RWPE1 (cell line): ENCODE measurements at regions not wholly inside any gene's neighbourhood (a gene's known extent, or its start where the extent isn't known, plus 50 kb on each side); places are given as distances from the start of the nearest gene placed in this dataset.

ENCODE experiments used
- CTCF ChIA-PET: fragments of 350-600 bp; sonication (Branson Sonifier 250); formaldehyde crosslinking; extraction: SDS; loops from one replicate; lab custom pipeline; 2021; lab: Yijun Ruan, JAX
- POLR2A ChIA-PET: fragments of 400-600 bp; formaldehyde crosslinking; extraction: SDS; loops from one replicate; lab custom pipeline; 2020; ENCODE audit warnings: antibody characterized with exemption; ENCODE audit not compliant: low non-redundant PET; lab: Yijun Ruan, JAX
- DNase-seq: peaks from one replicate; pipeline ENCODE4 v3.0.0; 2012; ENCODE audit warnings: low spot score
- H3K27ac ChIP-seq: fragments of 450-650 bp; 2 replicates; pipeline ENCODE4 v1.5.1; 2017
- TF ChIP-seq, protein P1 (sequence below): fragments of 450-650 bp; conservative IDR thresholded peaks from 2 replicates; pipeline ENCODE4 v1.5.1; 2017; ENCODE audit warnings: low read depth, mild to moderate bottlenecking

DNA sequence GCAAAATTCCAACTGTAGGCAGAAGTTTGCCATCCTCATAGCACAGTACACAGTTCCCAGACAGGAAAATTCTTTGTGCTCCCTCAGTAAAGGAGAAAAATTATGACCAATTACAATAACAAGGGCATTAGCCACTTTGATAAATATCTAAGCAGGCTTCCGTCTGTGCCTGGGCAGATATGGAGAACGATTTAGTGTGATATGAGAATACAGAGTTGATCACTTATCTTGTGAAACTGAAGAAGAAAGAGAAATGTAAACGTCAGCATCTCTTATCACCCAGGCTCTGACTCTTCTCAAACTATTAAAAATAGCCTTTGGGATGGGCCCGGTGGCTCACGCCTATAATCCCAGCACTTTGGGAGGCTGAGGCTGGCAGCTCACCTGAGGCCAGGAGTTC is 54.5 kb upstream of the TIAM1 start:
- CTCF ChIA-PET = no interaction called here
- TF ChIP-seq, protein P1, sequence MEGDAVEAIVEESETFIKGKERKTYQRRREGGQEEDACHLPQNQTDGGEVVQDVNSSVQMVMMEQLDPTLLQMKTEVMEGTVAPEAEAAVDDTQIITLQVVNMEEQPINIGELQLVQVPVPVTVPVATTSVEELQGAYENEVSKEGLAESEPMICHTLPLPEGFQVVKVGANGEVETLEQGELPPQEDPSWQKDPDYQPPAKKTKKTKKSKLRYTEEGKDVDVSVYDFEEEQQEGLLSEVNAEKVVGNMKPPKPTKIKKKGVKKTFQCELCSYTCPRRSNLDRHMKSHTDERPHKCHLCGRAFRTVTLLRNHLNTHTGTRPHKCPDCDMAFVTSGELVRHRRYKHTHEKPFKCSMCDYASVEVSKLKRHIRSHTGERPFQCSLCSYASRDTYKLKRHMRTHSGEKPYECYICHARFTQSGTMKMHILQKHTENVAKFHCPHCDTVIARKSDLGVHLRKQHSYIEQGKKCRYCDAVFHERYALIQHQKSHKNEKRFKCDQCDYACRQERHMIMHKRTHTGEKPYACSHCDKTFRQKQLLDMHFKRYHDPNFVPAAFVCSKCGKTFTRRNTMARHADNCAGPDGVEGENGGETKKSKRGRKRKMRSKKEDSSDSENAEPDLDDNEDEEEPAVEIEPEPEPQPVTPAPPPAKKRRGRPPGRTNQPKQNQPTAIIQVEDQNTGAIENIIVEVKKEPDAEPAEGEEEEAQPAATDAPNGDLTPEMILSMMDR = no peak
- no peak overlapping the region for H3K27ac ChIP-seq
- POLR2A ChIA-PET = no interaction called here
- no peak for DNase-seq

DNA sequence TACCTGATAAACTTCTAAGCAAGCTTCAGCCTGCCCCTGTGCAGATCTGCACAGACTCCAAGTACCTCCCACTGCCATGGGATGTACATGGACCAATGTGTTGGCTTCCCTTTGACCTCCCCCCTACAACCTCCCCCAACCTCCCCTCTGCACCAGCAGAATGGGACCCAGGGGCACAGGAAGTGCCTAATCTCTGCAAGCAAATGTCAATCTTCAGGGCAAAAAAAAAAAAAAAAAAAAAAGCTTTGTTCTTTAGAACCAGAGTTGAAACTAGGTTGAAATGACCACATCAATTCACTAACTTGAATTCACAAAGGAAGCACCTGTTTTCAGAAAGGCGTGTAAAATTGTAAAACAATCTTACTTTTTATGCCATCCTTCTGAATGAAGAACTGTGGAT is 53.9 kb upstream of the TIAM1 start:
- ChIA-PET CTCF (interaction anchor here (0.5 kb wide), 1 partner anchor 468 kb away, joined by 3 read pairs; no protein-coding TSS in a partner anchor), POLR2A (no interaction called here)
- DNase-seq = no peak
- no peak overlapping the region for H3K27ac ChIP-seq
- TF ChIP-seq, protein P1 = no peak

DNA sequence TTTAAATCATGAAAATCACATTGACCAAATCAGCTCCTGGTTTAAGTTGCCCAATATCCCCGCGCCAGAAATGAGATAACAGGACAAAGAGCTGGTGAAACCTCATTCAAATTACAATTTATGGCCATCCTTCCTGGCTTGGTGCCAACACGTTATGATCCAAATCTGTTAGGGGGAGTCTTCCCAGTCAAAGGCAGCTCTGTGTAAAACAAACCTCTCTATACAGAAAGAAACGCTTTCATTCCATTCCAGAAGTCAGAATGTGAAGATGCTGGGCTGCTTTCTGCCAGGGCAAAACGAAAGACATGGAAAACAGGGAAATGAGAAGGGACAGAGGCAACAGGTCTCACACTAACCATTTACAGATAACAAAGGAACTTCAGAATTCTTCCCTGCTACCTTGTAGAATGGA is 53.5 kb upstream of the TIAM1 start:
- H3K27ac ChIP-seq = no peak overlapping the region
- POLR2A ChIA-PET = no interaction called here
- TF ChIP-seq, protein P1 = no peak

DNA sequence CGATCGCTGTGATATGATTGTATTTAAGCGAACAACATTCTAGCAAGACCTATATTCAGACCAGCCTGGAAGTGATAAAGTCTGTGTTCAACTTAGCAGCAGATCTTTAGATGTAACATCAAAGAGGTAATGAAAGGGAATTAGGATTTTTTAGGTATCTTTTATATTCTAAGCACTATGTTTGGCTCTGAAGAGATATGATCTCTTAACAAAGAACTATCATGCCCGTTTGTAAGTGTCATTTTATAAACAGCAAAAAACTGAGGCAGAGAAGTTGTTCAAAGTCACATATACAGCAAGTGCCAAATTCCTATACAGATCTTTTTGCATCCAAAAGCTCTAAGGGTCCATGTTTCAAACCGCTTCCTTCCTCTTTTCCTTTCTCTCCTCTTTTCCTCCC is 53.0 kb upstream of the TIAM1 start:
- TF ChIP-seq, protein P1 = no peak
- no peak for DNase-seq
- CTCF ChIA-PET = no interaction called here
- POLR2A ChIA-PET = no interaction called here
- no peak overlapping the region for H3K27ac ChIP-seq

More for the DNA sequence above, 53.5 kb upstream of the TIAM1 start:
- no peak for DNase-seq
- CTCF ChIA-PET = interaction anchor here (0.5 kb wide), 1 partner anchor 468 kb away, joined by 3 read pairs; no protein-coding TSS in a partner anchor

DNA sequence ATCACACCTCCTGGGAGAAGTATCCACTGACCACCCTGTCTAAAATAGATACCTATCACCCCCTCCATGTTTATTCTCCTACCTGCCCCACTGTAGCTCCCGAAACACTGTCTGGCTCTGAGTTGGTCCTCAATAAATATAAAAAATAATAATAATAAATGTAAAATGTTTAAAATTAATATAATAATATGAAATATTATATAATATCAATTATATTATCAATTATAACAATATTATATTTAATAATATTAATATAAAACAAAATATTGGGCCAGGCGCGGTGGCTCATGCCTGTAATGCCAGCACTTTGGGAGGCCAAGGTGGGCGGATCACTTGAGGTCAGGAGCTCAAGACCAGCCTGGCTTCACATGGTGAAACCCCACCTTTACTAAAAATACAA is 52.3 kb upstream of the TIAM1 start:
- TF ChIP-seq, protein P1 = no peak
- ChIA-PET POLR2A (no interaction called here), CTCF (interaction anchor here (0.6 kb wide), 1 partner anchor 203 kb away, joined by 3 read pairs; no protein-coding TSS in a partner anchor)
- DNase-seq = no peak
- H3K27ac ChIP-seq = no peak overlapping the region

DNA sequence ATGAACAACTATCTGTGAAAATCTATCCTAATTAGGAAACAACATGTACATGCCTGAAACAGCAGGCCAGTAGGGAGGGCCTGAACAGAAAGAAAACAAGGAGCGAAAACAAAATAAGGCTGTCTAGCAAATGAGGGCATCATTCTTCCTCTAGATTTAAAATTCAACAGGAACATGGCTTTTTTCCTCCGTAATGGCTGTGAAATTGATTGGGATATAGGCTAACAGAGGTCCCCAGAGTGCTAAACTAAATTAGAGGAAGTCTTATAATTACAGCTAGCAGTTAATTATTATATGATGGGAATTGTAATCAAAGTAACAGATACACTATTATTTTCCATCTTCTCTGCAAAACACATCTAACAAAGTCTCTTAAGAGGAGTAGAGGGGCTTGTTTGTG is 51.7 kb upstream of the TIAM1 start:
- no peak for DNase-seq
- TF ChIP-seq, protein P1 = no peak
- H3K27ac ChIP-seq = no peak overlapping the region
- POLR2A ChIA-PET = no interaction called here
- CTCF ChIA-PET = interaction anchor here (0.6 kb wide), 2 partner anchors 204 to 253 kb away, joined by 3 read pairs; no protein-coding TSS in a partner anchor
